Neural crest cell (in vitro differentiated cells): ENCODE measurements at regions not wholly inside any gene's neighbourhood (a gene's known extent, or its start where the extent isn't known, plus 50 kb on each side); places are given as distances from the start of the nearest gene placed in this dataset.
"Not testable (repeated sequence)": the region's sequence is repeated elsewhere in the genome, so short reads cannot be mapped to it uniquely, and the experiment has no call there.

ENCODE experiments used
- DNase-seq: peaks from one replicate; pipeline ENCODE4 v3.0.0; 2021; ENCODE audit warnings: low read depth, mixed read lengths, low spot score
- H3K27ac Mint-ChIP-seq: one replicate; pipeline ENCODE4 v1.8.0; 2021; ENCODE audit warnings: mild to moderate bottlenecking, mixed read lengths; ENCODE audit not compliant: unreplicated experiment
- H3K27me3 Mint-ChIP-seq: 2 replicates; pipeline ENCODE4 v1.8.0; 2021; ENCODE audit warnings: low read depth, mild to moderate bottlenecking, mixed read lengths
- H3K36me3 Mint-ChIP-seq: 2 replicates; pipeline ENCODE4 v1.8.0; 2021; ENCODE audit warnings: low read depth, mild to moderate bottlenecking, mixed read lengths
- H3K4me1 Mint-ChIP-seq: 2 replicates; pipeline ENCODE4 v1.8.0; 2021; ENCODE audit warnings: mixed read lengths
- H3K4me3 Mint-ChIP-seq: one replicate; pipeline ENCODE4 v1.8.0; 2021; ENCODE audit warnings: mild to moderate bottlenecking, mixed read lengths
- H3K9me3 Mint-ChIP-seq: 2 replicates; pipeline ENCODE4 v1.8.0; 2021; ENCODE audit warnings: mixed read lengths
- TF ChIP-seq, protein P1 (sequence below): fragments of 200-600 bp; sonication (generic); conservative IDR thresholded peaks from 2 replicates; pipeline ENCODE4 v1.5.0; 2021; ENCODE audit warnings: antibody characterized with exemption, mild to moderate bottlenecking

DNA sequence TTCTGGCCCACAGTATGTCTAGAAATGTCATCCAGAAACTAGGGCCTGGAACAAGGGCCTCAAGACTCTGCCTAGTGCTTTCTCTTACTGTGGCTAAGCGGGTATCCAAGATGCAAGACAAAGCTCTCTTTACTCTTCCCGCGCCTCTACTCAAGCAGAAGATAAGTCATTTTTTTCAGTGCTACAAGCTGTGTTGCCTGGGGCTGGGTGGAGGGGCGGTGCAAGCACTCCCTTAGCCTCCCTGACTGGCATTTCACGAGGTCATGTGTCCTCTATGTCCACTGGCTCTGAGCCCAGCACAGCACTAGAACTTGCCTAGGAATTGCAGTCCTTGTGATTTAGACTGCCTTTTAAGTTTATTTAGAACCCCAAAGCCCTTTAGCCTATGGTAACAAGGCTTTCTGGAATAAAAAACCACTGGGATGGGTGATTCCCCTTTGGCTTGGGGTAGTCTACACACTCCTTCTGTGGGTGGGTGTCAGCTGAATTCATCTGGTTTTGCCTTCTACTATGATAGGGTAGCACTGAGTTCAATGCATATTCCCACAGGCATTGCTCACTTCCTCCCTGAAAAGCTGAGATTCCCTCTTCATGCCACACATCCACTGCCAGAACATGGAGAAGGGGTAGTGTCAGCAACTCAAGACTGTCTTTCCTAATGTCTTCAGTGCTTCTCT, 371.8 kb upstream of the KCND2 start:
- H3K9me3 Mint-ChIP-seq: peaks cover 2% of the 10 kb centered on the region
- no peak overlapping the region for H3K27ac Mint-ChIP-seq
- H3K4me3 Mint-ChIP-seq: no peak overlapping the region
- H3K4me1 Mint-ChIP-seq: no peaks in the 10 kb centered on the region
- no peaks in the 10 kb centered on the region for H3K36me3 Mint-ChIP-seq
- TF ChIP-seq, protein P1, sequence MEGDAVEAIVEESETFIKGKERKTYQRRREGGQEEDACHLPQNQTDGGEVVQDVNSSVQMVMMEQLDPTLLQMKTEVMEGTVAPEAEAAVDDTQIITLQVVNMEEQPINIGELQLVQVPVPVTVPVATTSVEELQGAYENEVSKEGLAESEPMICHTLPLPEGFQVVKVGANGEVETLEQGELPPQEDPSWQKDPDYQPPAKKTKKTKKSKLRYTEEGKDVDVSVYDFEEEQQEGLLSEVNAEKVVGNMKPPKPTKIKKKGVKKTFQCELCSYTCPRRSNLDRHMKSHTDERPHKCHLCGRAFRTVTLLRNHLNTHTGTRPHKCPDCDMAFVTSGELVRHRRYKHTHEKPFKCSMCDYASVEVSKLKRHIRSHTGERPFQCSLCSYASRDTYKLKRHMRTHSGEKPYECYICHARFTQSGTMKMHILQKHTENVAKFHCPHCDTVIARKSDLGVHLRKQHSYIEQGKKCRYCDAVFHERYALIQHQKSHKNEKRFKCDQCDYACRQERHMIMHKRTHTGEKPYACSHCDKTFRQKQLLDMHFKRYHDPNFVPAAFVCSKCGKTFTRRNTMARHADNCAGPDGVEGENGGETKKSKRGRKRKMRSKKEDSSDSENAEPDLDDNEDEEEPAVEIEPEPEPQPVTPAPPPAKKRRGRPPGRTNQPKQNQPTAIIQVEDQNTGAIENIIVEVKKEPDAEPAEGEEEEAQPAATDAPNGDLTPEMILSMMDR: no peak
- H3K27me3 Mint-ChIP-seq: no peaks in the 10 kb centered on the region
- no peak for DNase-seq

DNA sequence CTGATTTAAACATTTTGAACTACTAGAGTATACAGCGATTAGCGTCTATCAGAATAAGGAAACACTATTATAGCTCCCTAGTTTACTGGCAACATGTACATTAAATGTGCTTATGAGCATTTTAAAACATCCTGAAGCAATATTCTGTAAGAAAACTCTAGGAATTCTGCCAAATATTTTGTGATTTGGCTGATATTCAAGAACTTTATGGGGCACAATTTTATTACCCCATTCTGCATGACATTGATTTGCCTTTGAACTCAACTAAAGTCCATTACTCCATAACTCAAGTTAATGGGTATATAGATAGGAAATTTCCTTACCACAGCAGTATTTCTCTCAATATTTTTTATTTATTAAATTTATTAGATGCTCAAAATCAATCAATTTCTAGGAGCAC, 369.9 kb upstream of the KCND2 start:
- Mint-ChIP-seq H3K27me3 (no peaks in the 10 kb centered on the region), H3K9me3 (no peaks in the 10 kb centered on the region), H3K4me1 (no peaks in the 10 kb centered on the region), H3K27ac (no peak overlapping the region), H3K4me3 (no peak overlapping the region), H3K36me3 (no peaks in the 10 kb centered on the region)
- TF ChIP-seq, protein P1: no peak
- DNase-seq: no peak

DNA sequence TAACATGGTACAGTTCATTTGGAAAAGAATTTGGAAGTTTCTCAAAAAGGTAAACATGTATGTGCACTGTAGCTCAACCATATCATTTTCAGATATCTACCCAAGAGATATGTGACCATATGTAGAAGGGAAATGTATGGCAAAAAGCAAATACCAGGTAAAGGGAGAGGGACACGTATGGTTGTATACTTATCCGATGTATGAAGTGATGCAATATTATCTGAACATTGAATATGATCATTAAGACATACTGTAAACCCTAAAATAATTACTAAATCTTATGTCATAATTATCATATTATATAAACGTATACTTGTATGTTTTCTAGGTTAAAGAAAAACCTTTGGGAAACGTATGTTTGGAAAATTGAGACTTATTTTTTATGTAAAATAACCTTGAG, 367.5 kb upstream of the KCND2 start:
- DNase-seq: no peak
- H3K4me3 Mint-ChIP-seq: no peak overlapping the region
- no peaks in the 10 kb centered on the region for H3K27me3 Mint-ChIP-seq
- no peak overlapping the region for H3K27ac Mint-ChIP-seq
- H3K36me3 Mint-ChIP-seq: no peaks in the 10 kb centered on the region
- TF ChIP-seq, protein P1: no peak
- no peaks in the 10 kb centered on the region for H3K4me1 Mint-ChIP-seq
- peaks cover 2% of the 10 kb centered on the region for H3K9me3 Mint-ChIP-seq

DNA sequence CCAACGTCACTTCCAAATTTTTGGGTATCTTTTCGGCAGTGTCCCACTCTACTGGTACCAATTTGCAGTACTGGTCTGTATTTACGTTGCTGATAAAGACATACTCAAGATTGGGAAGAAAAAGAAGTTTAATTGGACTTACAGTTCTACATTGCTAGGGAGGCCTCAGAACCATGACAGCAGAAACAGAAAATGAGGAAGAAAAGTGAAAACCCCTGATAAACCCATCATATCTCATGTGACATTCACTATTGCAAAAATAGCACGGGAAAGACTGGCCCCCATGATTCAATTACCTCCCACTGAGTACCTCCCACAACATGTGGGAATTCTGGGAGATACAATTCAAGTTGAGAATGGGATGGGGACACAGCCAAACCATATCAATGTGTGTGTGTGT, 364.0 kb upstream of the KCND2 start:
- H3K36me3 Mint-ChIP-seq: no peaks in the 10 kb centered on the region
- TF ChIP-seq, protein P1: no peak
- peaks cover 5% of the 10 kb centered on the region for H3K9me3 Mint-ChIP-seq
- H3K4me1 Mint-ChIP-seq: no peaks in the 10 kb centered on the region
- DNase-seq: no peak
- no peak overlapping the region for H3K4me3 Mint-ChIP-seq
- H3K27me3 Mint-ChIP-seq: no peaks in the 10 kb centered on the region
- no peak overlapping the region for H3K27ac Mint-ChIP-seq

DNA sequence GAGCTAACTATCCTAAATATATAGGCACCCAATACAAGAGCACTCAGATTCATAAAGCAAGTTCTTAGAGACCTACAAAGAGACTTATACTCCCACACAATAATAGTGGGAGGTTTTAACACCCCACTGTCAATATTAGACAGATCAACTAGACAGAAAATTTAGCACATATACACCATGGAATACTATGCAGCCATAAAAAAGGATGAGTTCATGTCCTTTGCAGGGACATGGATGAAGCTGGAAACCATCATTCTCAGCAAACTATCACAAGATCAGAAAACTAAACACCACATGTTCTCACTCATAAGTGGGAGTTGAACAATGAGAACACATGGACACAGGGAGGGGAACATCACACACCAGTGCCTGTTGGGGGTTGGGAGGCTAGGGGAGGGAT, 358.9 kb upstream of the KCND2 start:
- H3K27ac Mint-ChIP-seq, H3K27me3 Mint-ChIP-seq, H3K4me3 Mint-ChIP-seq, DNase-seq, H3K36me3 Mint-ChIP-seq, H3K4me1 Mint-ChIP-seq: not testable (repeated sequence)
- H3K9me3 Mint-ChIP-seq: peaks cover 10% of the 10 kb centered on the region

DNA sequence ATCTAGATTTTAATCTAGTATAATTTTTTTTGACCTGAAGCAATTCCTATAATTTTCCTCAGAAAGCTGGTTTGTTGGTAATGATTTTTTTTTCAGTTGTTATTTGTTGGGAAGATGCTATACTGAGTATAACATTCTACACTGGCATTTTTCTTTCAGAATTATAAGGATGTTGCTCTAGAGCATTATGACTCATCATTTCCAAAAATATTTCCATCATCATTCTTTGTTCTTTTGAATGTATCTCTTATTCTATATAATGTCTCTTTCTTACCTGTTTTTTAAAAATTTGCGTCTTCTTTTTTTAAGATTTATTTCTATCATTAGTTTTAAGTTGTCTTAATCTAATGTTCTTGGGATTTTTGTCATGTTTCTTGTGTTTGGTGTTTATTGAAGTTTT, 356.5 kb upstream of the KCND2 start:
- Mint-ChIP-seq H3K27me3 (no peaks in the 10 kb centered on the region), H3K4me3 (no peak overlapping the region), H3K27ac (no peak overlapping the region), H3K36me3 (no peaks in the 10 kb centered on the region), H3K4me1 (no peaks in the 10 kb centered on the region), H3K9me3 (peaks cover 7% of the 10 kb centered on the region)
- no peak for DNase-seq
- TF ChIP-seq, protein P1: no peak
